K562 (cell line): ENCODE measurements at regions not wholly inside any gene's neighbourhood (a gene's known extent, or its start where the extent isn't known, plus 50 kb on each side); places are given as distances from the start of the nearest gene placed in this dataset.

Experiments
- EZH2 ChIP-seq: IDR thresholded peaks from 2 replicates; pipeline ENCODE4 v1.6.1; 2012; ENCODE audit warnings: low read depth, mild to moderate bottlenecking, inconsistent platforms, low read length, borderline replicate concordance
- POLR2AphosphoS2 ChIP-seq: IDR thresholded peaks from 2 replicates; pipeline ENCODE4 v1.6.1; 2012; ENCODE audit warnings: low read length, improper control_type of control experiment
- TCF7L2 ChIP-seq: fragments of 150-350 bp; IDR thresholded peaks from 2 replicates; pipeline ENCODE4 v1.6.1; 2016; ENCODE audit warnings: low read depth, mild to moderate bottlenecking, low read length, moderate library complexity

GRCh38 chr13:44068169-44068568, 188.5 kb downstream of the LACC1 start:
- TF ChIP-seq EZH2: no peak
- no peak for TF ChIP-seq POLR2AphosphoS2
- no peak for TF ChIP-seq TCF7L2
